Retinal pigment epithelial cell (primary cell): ENCODE measurements at regions not wholly inside any gene's neighbourhood (a gene's known extent, or its start where the extent isn't known, plus 50 kb on each side); places are given as distances from the start of the nearest gene placed in this dataset.

Source experiments
- DNase-seq: peaks from one replicate; pipeline ENCODE4 v3.0.0-alpha.2; 2010; ENCODE audit warnings: low read depth
- H3K4me3 ChIP-seq: 2 replicates; pipeline ENCODE4 v1.5.1; 2011; ENCODE audit warnings: mild to moderate bottlenecking, low read length, control low read depth, moderate library complexity
- CTCF ChIP-seq: conservative IDR thresholded peaks from 2 replicates; pipeline ENCODE4 v1.5.1; 2011; ENCODE audit warnings: low read depth, low read length, control low read depth, inconsistent platforms

- no peak for DNase-seq
- no peak overlapping the region for H3K4me3 ChIP-seq
- no peak for TF ChIP-seq CTCF
These were observed 203.2 kb downstream of the RGS9 start for GRCh38 chr17:65340401-65340800.

- DNase-seq = no peak
- TF ChIP-seq CTCF = no peak
- no peak overlapping the region for H3K4me3 ChIP-seq
These were observed 197.2 kb downstream of the RGS9 start for GRCh38 chr17:65334406-65334805.

GRCh38 chr17:65332779-65333178, 195.6 kb downstream of the RGS9 start:
- TF ChIP-seq CTCF = no peak
- no peak overlapping the region for H3K4me3 ChIP-seq
- DNase-seq = no peak

- no peak overlapping the region for H3K4me3 ChIP-seq
- no peak for DNase-seq
- no peak for TF ChIP-seq CTCF
These were observed 195.2 kb downstream of the RGS9 start for GRCh38 chr17:65332375-65332774.

GRCh38 chr17:65328567-65328966, 191.4 kb downstream of the RGS9 start:
- no peak for TF ChIP-seq CTCF
- no peak overlapping the region for H3K4me3 ChIP-seq
- no peak for DNase-seq

GRCh38 chr17:65324611-65325342, 187.6 kb downstream of the RGS9 start:
- no peak for DNase-seq
- no peak for TF ChIP-seq CTCF
- H3K4me3 ChIP-seq = no peak overlapping the region

GRCh38 chr17:65323049-65323448, 185.9 kb downstream of the RGS9 start:
- no peak for DNase-seq
- H3K4me3 ChIP-seq = no peak overlapping the region
- no peak for TF ChIP-seq CTCF
